ENCODE measurements at regions not wholly inside any gene's neighbourhood (a gene's known extent, or its start where the extent isn't known, plus 50 kb on each side); places are given as distances from the start of the nearest gene placed in this dataset.

- no peak for DNase-seq (ENCODE audit: low spot score)
- H3K4me3 ChIP-seq (ENCODE audit: severe bottlenecking): no peak overlapping the region
- no peaks in the 10 kb centered on the region for H3K36me3 ChIP-seq (ENCODE audit: low read depth)
- no peak for TF ChIP-seq CTCF (IDR thresholded peaks at IDR 0.05; ENCODE audit: poor library complexity, severe bottlenecking)
- H3K9me3 ChIP-seq (ENCODE audit: severe bottlenecking): no peaks in the 10 kb centered on the region
- no peak for ATAC-seq (ENCODE audit: low read depth)
- H3K4me1 ChIP-seq (ENCODE audit: insufficient read depth, poor library complexity, severe bottlenecking): no peaks in the 10 kb centered on the region
- H3K27ac ChIP-seq (ENCODE audit: poor library complexity, severe bottlenecking): no peak overlapping the region
- no peaks in the 10 kb centered on the region for H3K27me3 ChIP-seq (ENCODE audit: insufficient read depth, poor library complexity, severe bottlenecking)
These were observed 52.6 kb upstream of the GALNT13 start for GRCh38 chr2:153819074-153819473.

- no peak for DNase-seq (ENCODE audit: low spot score)
- H3K36me3 ChIP-seq (ENCODE audit: low read depth): no peaks in the 10 kb centered on the region
- no peaks in the 10 kb centered on the region for H3K9me3 ChIP-seq (ENCODE audit: severe bottlenecking)
- peak; percentile 20 for TF ChIP-seq CTCF (IDR thresholded peaks at IDR 0.05; ENCODE audit: poor library complexity, severe bottlenecking)
- H3K4me3 ChIP-seq (ENCODE audit: severe bottlenecking): no peak overlapping the region
- no peak; the same call in 2 of the 3 replicates for ATAC-seq (ENCODE audit: low read depth)
- H3K27ac ChIP-seq (ENCODE audit: poor library complexity, severe bottlenecking): no peak overlapping the region
- H3K4me1 ChIP-seq (ENCODE audit: insufficient read depth, poor library complexity, severe bottlenecking): no peaks in the 10 kb centered on the region
- H3K27me3 ChIP-seq (ENCODE audit: insufficient read depth, poor library complexity, severe bottlenecking): no peaks in the 10 kb centered on the region
These were observed 52.2 kb upstream of the GALNT13 start for GRCh38 chr2:153819501-153819900.
